Activated naive CD4-positive, alpha-beta T cell treated with anti-CD3 and anti-CD28 coated beads, Interleukin-2, amount 50 U/mL, for 24 hours (primary cell): ENCODE measurements at regions not wholly inside any gene's neighbourhood (a gene's known extent, or its start where the extent isn't known, plus 50 kb on each side); places are given as distances from the start of the nearest gene placed in this dataset.

Source experiments
- H3K27ac Mint-ChIP-seq: one replicate; pipeline ENCODE4 v1.8.0; 2021; ENCODE audit warnings: mild to moderate bottlenecking, mixed read lengths
- H3K27me3 Mint-ChIP-seq: one replicate; pipeline ENCODE4 v1.8.0; 2021; ENCODE audit warnings: mixed read lengths
- H3K36me3 Mint-ChIP-seq: one replicate; pipeline ENCODE4 v1.8.0; 2021; ENCODE audit warnings: mixed read lengths
- H3K4me1 Mint-ChIP-seq: one replicate; pipeline ENCODE4 v1.8.0; 2021; ENCODE audit warnings: mixed read lengths
- H3K4me3 Mint-ChIP-seq: one replicate; pipeline ENCODE4 v1.8.0; 2021; ENCODE audit warnings: mild to moderate bottlenecking, mixed read lengths
- H3K9me3 Mint-ChIP-seq: one replicate; pipeline ENCODE4 v1.8.0; 2021; ENCODE audit warnings: mixed read lengths

DNA sequence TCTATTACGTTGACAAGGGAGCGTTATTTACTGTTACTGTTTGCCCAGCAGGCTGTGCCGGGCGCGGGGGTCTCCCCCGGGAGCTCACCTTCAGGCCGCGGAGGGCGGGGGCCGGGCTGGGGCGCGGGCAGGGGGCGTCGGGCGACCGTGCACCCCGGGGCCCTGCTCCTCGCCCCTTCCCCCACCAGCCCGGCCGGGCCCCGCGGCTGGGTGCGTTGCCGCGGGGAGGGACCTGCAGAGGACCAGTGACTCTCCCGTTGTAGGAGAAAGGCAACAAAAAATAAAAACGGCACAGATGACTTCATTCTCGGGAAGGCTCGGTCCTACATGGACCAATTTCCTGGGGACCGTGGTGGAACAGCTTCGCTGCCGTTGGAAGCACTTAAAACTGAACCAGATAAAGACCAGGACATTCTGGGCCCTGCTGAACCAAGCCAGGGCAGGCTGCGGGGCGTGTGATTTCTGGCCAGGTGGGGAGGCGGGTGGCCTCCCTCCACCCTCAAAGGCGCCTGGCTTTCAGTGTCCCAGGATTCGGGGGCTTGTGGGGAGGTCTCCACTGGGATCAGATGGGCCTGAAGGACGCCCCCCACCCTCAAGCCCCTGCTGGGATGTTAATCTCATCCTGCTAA is 57.4 kb downstream of the IGLL1 start:
- Mint-ChIP-seq H3K4me1 (peaks cover 4% of the 10 kb centered on the region), H3K4me3 (peak overlapping the region; percentile 47), H3K9me3 (no peaks in the 10 kb centered on the region), H3K27ac (no peak overlapping the region), H3K27me3 (peaks cover 17% of the 10 kb centered on the region), H3K36me3 (no peaks in the 10 kb centered on the region)

DNA sequence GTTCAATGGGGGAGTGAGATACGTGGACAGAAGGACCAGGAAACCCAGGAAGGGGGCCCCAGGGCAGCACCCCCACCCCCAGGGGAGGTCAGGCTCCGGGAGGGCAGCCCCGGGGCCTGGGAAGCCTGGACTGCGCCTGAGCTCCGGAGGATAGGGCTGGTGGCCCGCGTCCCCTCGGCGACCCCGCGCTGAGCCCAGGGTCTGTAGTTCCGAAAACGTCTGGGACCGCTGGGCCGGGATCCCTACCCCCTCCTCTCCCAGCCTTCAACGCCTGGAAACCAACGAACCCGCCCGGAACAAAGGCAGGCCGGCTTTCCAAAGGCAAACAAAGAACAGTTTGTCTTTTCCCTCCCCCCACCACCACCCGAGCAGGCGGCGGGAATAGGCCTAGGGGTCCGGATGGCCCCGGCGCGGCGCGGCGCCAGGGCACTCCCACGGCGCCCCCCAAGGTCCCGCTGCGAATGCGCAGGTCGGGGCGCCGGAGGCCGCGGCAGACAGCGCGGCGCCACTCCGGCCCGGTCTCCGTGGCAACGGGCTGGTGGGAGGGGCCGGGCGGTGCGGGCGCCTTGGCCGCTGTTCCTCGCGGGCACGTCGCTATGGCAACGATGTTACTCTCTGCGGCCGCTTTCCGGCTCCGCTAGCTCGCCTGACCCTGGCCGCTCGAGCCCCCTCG is 58.5 kb downstream of the IGLL1 start:
- Mint-ChIP-seq H3K9me3 (no peaks in the 10 kb centered on the region), H3K27ac (no peak overlapping the region), H3K36me3 (no peaks in the 10 kb centered on the region), H3K4me3 (peak overlapping the region; percentile 78), H3K4me1 (peaks cover 4% of the 10 kb centered on the region), H3K27me3 (peaks cover 17% of the 10 kb centered on the region)

DNA sequence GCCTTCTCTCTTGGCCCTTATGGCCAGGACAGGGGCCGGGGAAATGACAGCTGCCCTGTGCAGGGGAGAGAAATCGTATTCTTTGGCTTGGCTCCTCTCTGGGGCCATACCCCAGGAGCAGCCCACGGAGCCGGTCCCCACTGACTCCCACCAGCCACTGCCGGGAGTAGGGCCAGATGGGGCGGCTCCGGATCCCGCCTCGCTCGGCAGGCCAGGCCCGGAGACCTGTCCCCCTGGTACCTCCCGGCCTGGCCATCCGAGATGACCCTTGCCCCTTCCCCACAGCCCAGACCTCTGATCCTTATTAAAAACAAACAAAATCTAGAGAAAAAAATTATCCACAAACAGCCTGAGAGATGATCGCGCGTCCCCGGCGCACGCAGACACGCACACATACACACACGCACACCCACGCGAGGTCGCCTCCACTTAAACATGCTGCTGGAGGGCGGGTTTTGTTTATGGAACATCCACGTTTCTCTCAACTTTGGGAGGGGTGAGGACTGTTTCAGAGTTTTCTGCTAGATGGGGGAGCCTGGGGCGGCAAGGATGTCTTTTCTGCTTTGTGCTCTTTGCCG is 59.1 kb downstream of the IGLL1 start:
- Mint-ChIP-seq H3K4me3 (peak overlapping the region; percentile 78), H3K27me3 (peaks cover 17% of the 10 kb centered on the region), H3K36me3 (no peaks in the 10 kb centered on the region), H3K4me1 (peaks cover 4% of the 10 kb centered on the region), H3K27ac (no peak overlapping the region), H3K9me3 (no peaks in the 10 kb centered on the region)

DNA sequence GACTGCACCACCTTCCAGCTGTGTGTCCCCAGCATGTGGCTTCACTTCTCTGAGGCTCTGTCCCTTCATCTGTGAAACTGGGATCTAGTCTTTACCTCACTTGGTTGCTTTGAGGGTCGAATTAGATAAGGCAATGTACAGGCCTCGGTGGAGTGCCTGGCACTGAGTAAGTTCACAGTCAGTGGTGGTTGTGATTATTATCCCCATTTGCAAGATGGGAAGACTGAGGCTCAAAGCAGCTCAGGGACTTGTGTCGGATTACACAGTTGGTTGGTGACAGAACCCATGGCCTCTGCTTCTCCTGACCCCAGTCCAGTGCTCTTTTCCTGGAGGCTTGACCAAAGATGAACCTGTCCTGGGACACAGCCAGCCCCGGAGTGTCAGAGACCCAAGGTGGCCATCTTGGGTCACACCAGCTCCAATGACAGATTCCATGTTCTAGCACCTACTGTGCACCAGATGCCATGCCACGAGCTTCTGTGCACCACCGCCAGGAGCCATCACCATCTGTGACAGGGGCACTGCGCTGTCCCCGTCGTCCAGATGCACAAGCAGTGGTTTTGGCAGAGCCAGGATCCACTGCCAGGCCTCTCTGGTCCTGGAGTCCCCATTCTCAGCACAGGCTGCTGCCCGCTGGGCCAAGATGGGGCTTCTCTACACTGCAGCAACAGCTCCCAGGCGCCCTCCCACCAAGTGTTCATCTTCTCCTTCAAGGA is 60.5 kb downstream of the IGLL1 start:
- Mint-ChIP-seq H3K36me3 (no peaks in the 10 kb centered on the region), H3K27ac (no peak overlapping the region), H3K4me3 (no peak overlapping the region)

DNA sequence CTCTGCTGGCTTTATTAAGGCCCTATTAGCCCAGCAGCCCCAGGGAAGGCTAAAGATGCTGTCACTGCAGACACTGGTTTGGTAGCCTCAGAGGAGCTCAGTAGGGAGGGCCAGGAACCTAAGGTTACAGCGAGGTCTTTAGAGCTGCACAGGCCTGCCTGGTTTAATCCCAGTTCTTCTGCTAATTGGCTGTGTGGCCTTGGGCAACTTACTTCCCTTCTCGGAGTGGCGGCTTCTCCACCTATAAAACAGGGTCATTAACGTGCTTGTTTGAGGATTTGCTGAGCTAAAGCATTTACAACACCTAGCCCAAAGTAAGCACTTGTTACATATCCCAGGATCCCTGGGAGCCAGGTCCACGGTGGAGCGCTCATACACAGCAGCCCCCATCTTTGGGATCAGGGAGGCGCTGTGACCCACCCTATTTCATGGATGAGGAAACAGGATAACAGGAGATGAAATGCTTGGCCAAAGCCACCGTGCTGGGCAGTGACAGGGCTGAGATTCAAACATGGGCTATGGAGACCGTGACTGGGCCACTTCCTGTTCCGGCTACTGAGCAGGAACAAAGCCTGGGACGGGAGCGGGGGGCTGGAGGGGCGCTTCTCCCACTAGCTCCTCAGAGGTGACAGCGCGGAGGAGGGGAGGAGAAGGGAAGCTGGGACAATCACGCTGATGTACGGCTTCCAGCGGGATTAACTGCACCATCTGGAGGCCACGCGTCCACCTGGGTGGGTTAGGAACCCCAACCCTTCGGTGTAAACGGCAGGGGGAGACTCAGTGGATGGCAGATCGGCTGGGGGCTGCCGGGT is 61.5 kb downstream of the IGLL1 start:
- Mint-ChIP-seq H3K27me3 (peaks cover 17% of the 10 kb centered on the region), H3K4me1 (peaks cover 4% of the 10 kb centered on the region), H3K4me3 (no peak overlapping the region), H3K27ac (no peak overlapping the region), H3K36me3 (no peaks in the 10 kb centered on the region), H3K9me3 (no peaks in the 10 kb centered on the region)

More for the DNA sequence above, 60.5 kb downstream of the IGLL1 start:
- Mint-ChIP-seq H3K4me1 (peaks cover 4% of the 10 kb centered on the region), H3K27me3 (peaks cover 17% of the 10 kb centered on the region), H3K9me3 (no peaks in the 10 kb centered on the region)

DNA sequence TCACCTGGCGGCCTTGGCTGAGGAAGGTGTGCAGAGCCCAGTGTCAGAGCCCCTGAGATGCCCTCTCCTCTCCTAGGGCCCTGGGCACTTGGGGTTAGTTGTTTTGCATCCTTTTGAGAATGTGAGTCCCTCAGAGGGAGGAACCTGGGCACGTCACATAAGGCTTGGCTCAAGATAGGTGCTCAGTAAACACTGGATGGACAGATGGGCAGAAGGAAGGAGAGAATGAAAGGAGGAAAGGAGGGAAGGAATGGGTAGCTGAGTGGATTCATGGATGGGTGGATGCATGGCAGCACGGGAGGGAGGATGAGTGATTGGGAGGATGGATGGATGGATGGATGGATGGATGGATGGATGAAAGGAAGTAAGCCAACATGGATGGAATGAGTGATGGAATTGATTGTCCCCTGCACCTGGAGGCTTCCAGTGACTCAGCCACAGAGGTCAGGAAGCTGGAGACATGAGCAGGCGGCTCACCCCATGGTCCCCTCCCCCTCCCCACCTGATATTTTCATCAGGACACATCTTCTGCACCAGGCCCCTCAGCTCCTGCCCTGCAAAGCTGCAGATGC is 62.2 kb downstream of the IGLL1 start:
- Mint-ChIP-seq H3K36me3 (no peaks in the 10 kb centered on the region), H3K27me3 (peaks cover 17% of the 10 kb centered on the region), H3K4me1 (peaks cover 4% of the 10 kb centered on the region), H3K4me3 (no peak overlapping the region), H3K27ac (peak overlapping the region; percentile 3), H3K9me3 (no peaks in the 10 kb centered on the region)

DNA sequence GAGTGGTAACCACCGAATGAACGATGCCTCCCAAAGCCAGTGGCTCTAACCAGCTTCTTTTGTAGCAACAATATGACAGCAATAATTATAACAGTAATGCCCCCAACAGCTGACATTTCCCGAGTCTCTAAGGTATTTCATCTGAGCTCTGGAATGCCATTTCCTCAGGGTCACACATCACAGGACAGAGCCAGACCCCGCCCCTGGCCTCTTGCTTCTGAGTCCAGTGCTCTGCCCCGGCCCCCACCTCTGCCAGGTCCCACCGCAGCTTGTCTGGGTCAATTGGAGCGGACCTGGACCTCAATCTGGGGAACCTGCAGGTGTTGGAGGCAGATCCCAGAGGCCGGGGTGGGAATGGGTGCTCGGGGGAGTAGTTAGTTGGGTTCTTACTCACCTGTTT is 63.8 kb downstream of the IGLL1 start:
- H3K4me1 Mint-ChIP-seq: peaks cover 4% of the 10 kb centered on the region
- H3K4me3 Mint-ChIP-seq: no peak overlapping the region
- no peak overlapping the region for H3K27ac Mint-ChIP-seq
- H3K9me3 Mint-ChIP-seq: no peaks in the 10 kb centered on the region
- H3K36me3 Mint-ChIP-seq: no peaks in the 10 kb centered on the region
- peaks cover 16% of the 10 kb centered on the region for H3K27me3 Mint-ChIP-seq

DNA sequence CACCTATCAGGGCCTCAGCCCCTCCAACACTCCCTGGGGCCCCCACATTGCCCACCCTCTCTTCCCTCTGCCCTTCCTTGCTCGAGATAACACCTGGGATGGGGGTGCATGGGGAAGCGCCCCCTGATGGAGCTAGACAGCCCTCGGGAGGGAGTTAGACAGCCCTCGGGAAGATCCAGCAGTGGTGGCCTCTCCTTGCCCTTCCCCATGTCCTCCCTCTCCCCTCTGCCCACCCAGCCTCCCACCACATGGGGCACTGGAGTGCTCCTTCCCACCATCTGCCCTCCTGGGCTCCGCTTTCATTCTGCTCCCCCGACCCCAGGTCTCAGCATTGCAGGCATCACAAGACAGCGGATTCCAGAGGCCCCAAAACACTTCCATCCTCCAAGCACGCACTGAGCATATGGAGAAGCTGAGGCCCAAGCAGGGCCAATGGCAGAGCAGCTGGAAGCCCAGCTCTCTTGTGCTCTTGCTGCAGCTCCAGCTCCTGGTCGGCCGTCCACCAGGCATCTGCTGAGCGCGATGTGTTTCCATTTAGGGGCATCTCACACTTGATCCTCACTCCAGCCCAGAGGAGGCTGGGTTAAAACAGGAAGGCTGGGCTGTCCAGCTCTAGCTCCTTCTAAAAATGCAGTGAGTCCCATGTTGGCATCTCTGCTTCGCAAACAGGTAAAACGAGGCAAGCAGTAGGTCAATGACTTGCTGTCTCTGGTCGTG is 65.6 kb downstream of the IGLL1 start:
- Mint-ChIP-seq H3K4me3 (no peak overlapping the region), H3K27me3 (peaks cover 6% of the 10 kb centered on the region), H3K4me1 (no peaks in the 10 kb centered on the region), H3K27ac (no peak overlapping the region), H3K36me3 (no peaks in the 10 kb centered on the region), H3K9me3 (no peaks in the 10 kb centered on the region)

DNA sequence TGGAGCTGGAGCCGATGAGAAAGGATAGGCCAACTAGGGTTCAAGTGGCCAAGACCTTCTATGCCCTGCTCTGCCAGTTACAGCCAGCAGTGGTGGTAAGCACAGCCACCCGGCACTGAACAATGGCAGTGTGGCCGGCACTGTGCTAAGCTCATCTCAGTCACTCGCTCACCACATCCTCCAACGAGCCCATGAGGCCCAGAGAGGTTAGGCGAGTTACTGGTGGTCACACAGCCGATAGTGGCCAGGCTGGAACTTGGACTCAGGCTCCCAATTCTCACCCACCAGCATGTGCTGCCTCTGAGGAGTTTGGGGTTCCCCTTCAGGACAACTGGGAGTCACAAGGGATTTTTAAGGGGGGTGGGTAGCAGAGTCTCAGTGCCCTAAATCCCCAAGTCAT is 66.4 kb downstream of the IGLL1 start:
- no peaks in the 10 kb centered on the region for H3K9me3 Mint-ChIP-seq
- H3K4me3 Mint-ChIP-seq: no peak overlapping the region
- H3K36me3 Mint-ChIP-seq: no peaks in the 10 kb centered on the region
- no peak overlapping the region for H3K27ac Mint-ChIP-seq
- H3K27me3 Mint-ChIP-seq: peaks cover 3% of the 10 kb centered on the region
- H3K4me1 Mint-ChIP-seq: no peaks in the 10 kb centered on the region

DNA sequence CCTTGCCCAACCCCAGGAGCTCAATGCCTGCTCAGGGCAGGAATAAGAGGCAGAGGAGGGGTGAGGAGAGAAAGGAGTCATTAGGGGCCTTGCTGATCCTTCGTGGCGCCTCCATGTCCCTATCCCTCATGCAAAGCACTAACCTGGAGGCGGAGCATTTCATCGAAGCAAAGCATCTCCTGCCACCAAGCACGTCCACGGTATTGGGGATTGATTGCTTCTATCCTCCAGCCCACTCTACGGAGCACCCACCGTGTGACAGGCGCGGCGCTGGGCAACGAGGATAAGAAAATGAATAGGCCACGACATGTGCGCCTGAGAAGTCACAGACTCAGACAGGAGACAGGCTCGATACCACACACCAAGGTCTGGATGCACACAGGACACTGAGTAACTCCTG is 67.0 kb downstream of the IGLL1 start:
- no peaks in the 10 kb centered on the region for H3K36me3 Mint-ChIP-seq
- no peak overlapping the region for H3K4me3 Mint-ChIP-seq
- H3K9me3 Mint-ChIP-seq: no peaks in the 10 kb centered on the region

DNA sequence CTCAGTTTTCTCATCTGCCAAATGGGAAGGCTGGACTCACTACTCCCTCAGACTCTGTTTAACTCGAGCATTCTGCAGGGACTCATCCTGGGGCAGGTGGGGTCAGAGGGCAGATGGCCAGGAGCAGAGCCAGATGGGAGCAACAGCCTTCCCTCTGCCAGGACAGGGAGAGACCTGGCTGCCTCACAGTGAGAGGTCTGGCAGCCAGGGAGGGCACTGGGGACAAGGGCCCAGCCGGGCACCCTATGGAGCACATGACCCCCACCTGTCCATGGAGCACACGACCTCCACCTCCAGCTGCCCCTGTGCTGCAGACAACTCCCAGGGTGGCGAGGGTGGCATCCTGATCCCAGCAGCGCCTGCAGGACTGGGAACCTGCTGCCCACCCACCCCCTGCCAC is 67.4 kb downstream of the IGLL1 start:
- no peak overlapping the region for H3K4me3 Mint-ChIP-seq
- H3K27me3 Mint-ChIP-seq: no peaks in the 10 kb centered on the region
- H3K4me1 Mint-ChIP-seq: no peaks in the 10 kb centered on the region
- no peak overlapping the region for H3K27ac Mint-ChIP-seq
- H3K9me3 Mint-ChIP-seq: no peaks in the 10 kb centered on the region
- H3K36me3 Mint-ChIP-seq: no peaks in the 10 kb centered on the region

More for the DNA sequence above, 67.0 kb downstream of the IGLL1 start:
- Mint-ChIP-seq H3K4me1 (no peaks in the 10 kb centered on the region), H3K27me3 (no peaks in the 10 kb centered on the region), H3K27ac (no peak overlapping the region)

DNA sequence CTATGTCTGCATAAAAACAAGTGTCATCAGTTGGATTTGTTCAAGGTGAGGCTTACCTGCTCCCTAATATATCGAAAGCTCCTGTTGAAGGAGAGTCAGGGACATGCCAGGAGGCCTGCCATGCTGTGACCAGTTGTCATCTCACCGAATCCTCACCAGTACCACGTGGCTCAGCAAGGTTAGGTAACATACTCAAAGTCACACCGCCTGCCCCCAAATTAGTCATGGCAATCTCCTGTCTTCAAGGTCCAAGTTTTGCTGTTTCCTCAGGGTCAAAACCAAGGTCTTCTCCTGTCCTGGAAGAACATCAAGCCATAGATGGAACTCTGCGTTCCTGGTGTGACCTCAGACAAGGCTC is 67.8 kb downstream of the IGLL1 start:
- no peak overlapping the region for H3K27ac Mint-ChIP-seq
- H3K9me3 Mint-ChIP-seq: no peaks in the 10 kb centered on the region
- no peak overlapping the region for H3K4me3 Mint-ChIP-seq
- no peaks in the 10 kb centered on the region for H3K36me3 Mint-ChIP-seq
- no peaks in the 10 kb centered on the region for H3K4me1 Mint-ChIP-seq
- no peaks in the 10 kb centered on the region for H3K27me3 Mint-ChIP-seq

DNA sequence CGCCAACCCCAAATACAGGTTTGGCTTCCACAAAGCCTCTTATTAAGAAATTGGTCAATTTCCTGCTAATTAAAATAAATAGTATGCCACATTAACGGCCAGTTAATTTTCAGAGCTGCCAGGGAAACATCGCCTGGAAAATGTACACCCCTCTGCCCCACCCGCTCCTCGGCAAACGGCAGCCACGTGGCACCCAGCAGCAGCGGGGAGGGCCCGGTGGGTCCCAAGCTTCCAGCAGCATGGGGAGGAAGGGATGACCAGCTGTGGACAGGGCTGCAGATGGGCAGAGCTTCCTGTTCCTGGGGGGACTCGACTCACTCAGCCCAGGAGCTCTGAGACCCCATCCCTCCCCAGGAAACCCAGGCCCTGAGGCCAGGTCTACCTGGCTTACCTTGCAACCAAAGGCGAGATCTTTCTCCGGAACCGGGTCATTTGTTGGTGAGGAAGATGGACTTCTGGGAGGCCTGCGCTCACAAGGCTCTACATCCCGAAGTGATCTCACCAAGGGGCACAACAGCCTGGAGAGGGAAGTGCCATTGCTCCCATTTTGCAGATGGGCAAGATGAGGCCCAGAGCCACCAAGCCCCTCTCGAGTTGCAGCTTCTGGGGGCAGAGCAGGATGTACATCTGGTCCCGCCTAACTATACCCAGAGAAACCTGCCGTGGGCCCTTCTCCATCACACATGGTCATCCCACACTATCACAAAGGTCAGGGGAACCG is 68.3 kb downstream of the IGLL1 start:
- H3K4me1 Mint-ChIP-seq: no peaks in the 10 kb centered on the region
- H3K36me3 Mint-ChIP-seq: no peaks in the 10 kb centered on the region
- no peaks in the 10 kb centered on the region for H3K9me3 Mint-ChIP-seq
- H3K27me3 Mint-ChIP-seq: no peaks in the 10 kb centered on the region
- no peak overlapping the region for H3K4me3 Mint-ChIP-seq
- no peak overlapping the region for H3K27ac Mint-ChIP-seq

DNA sequence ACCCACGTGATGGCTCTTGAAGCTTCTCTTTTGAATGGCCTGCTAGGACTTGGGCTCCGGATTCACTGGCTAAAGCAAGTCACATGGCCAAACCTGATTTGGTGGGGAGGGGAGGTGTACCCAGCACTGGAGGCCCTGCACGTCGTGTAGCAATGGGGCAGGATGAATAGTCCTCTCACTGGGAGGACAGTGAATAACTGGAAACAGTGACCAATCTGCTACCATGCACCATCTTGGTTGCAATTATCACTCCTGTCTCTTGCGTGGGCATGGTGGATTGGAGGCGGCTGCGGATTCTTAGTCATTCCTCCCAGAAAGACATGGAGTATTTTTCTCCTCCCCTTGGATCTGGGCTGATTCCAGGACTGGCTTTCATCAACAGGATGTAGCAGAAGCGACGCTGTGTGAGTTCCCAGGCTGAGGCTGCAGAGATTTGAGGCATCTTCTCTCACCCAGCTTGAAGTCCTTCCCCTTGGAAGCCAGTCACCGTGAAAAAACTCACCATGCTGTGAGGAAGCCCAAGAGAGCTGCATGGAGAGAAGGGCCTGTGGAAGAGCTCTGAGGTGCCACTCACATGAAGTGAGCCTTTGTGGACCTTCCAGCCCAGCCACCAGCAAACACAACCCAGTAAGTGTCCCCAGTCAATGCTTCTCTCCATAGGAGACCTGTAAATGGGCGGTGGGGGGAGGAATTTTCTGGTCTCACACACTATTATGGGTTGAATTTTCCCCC is 70.4 kb downstream of the IGLL1 start:
- Mint-ChIP-seq H3K9me3 (no peaks in the 10 kb centered on the region), H3K36me3 (no peaks in the 10 kb centered on the region), H3K27me3 (peaks cover 1% of the 10 kb centered on the region), H3K27ac (no peak overlapping the region), H3K4me3 (no peak overlapping the region), H3K4me1 (no peaks in the 10 kb centered on the region)
